Urinary bladder (tissue), 3 donors: ENCODE measurements at regions not wholly inside any gene's neighbourhood (a gene's known extent, or its start where the extent isn't known, plus 50 kb on each side); places are given as distances from the start of the nearest gene placed in this dataset.

Experiments used
- DNase-seq: peaks from one replicate; pipeline ENCODE4 v3.0.0-alpha.2; 2015; ENCODE audit errors: extremely low spot score
- H3K27ac ChIP-seq: one replicate; pipeline ENCODE4 v1.5.1; 2013; ENCODE audit warnings: low read depth, mild to moderate bottlenecking, moderate library complexity
- H3K36me3 ChIP-seq: one replicate; pipeline ENCODE4 v1.6.1; 2013; ENCODE audit warnings: mild to moderate bottlenecking, moderate library complexity; ENCODE audit not compliant: insufficient read depth
- H3K4me1 ChIP-seq: one replicate; pipeline ENCODE4 v1.6.1; 2013; ENCODE audit warnings: mild to moderate bottlenecking, moderate library complexity; ENCODE audit not compliant: insufficient read depth
- H3K4me3 ChIP-seq: one replicate; pipeline ENCODE4 v1.5.1; 2013; ENCODE audit warnings: low read depth, low read length
- WGBS: extraction: QIAGEN DNeasy Blood & Tissue Kit; methylation state at CpG from one replicate; pipeline ENCODE4 v1.1.7; 2013; 5-methylcytosine and 5-hydroxymethylcytosine counted together
- donor health status: healthy with polysubstance abuse.
- donor health status: healthy.

GRCh38 chr17:13395862-13396261, 205.9 kb downstream of the HS3ST3A1 start:
- Histone ChIP-seq H3K4me1 (no peaks in the 10 kb centered on the region), H3K27ac (no peak overlapping the region), H3K4me3 (no peak overlapping the region), H3K36me3 (no peaks in the 10 kb centered on the region)
- DNase-seq: no peak
- WGBS: 76% methylated on average over 1 of the region's 1 CpG

- 83% methylated on average over 8 of the region's 8 CpGs for WGBS
- Histone ChIP-seq H3K4me3 (no peak overlapping the region), H3K4me1 (no peaks in the 10 kb centered on the region), H3K27ac (no peak overlapping the region), H3K36me3 (no peaks in the 10 kb centered on the region)
- no peak for DNase-seq
Measured at GRCh38 chr17:13395346-13395745, 206.4 kb downstream of the HS3ST3A1 start.

GRCh38 chr17:13393841-13394710, 207.7 kb downstream of the HS3ST3A1 start:
- 89% methylated on average over 12 of the region's 12 CpGs for WGBS
- DNase-seq: no peak
- Histone ChIP-seq H3K36me3 (no peaks in the 10 kb centered on the region), H3K4me3 (no peak overlapping the region), H3K4me1 (no peaks in the 10 kb centered on the region), H3K27ac (no peak overlapping the region)

GRCh38 chr17:13387952-13388351, 213.8 kb downstream of the HS3ST3A1 start:
- H3K4me1 ChIP-seq: no peaks in the 10 kb centered on the region
- no peaks in the 10 kb centered on the region for H3K36me3 ChIP-seq
- no peak overlapping the region for H3K4me3 ChIP-seq
- DNase-seq: no peak
- 61% methylated on average over 1 of the region's 1 CpG for WGBS
- no peak overlapping the region for H3K27ac ChIP-seq

- no peak overlapping the region for H3K27ac ChIP-seq
- no peaks in the 10 kb centered on the region for H3K4me1 ChIP-seq
- 69% methylated on average over 5 of the region's 5 CpGs for WGBS
- H3K36me3 ChIP-seq: no peaks in the 10 kb centered on the region
- DNase-seq: no peak
- no peak overlapping the region for H3K4me3 ChIP-seq
Measured at GRCh38 chr17:13387236-13387635, 214.5 kb downstream of the HS3ST3A1 start.

GRCh38 chr17:13385481-13385911, 216.2 kb downstream of the HS3ST3A1 start:
- 43% methylated on average over 5 of the region's 5 CpGs for WGBS
- DNase-seq: no peak

GRCh38 chr17:13384626-13385025, 217.1 kb downstream of the HS3ST3A1 start:
- WGBS: 95% methylated on average over 1 of the region's 1 CpG

More at GRCh38 chr17:13385481-13385911, 216.2 kb downstream of the HS3ST3A1 start:
- Histone ChIP-seq H3K36me3 (no peaks in the 10 kb centered on the region), H3K4me3 (no peak overlapping the region), H3K27ac (no peak overlapping the region), H3K4me1 (no peaks in the 10 kb centered on the region)

GRCh38 chr17:13378361-13378760, 223.4 kb downstream of the HS3ST3A1 start:
- no peaks in the 10 kb centered on the region for H3K36me3 ChIP-seq
- H3K4me3 ChIP-seq: no peak overlapping the region
- WGBS: 65% methylated on average over 2 of the region's 2 CpGs
- H3K4me1 ChIP-seq: no peaks in the 10 kb centered on the region
- H3K27ac ChIP-seq: no peak overlapping the region
- DNase-seq: no peak

More at GRCh38 chr17:13384626-13385025, 217.1 kb downstream of the HS3ST3A1 start:
- H3K27ac ChIP-seq: no peak overlapping the region
- DNase-seq: no peak
- no peak overlapping the region for H3K4me3 ChIP-seq
- H3K36me3 ChIP-seq: no peaks in the 10 kb centered on the region
- H3K4me1 ChIP-seq: no peaks in the 10 kb centered on the region

- 54% methylated on average over 9 of the region's 9 CpGs for WGBS
- H3K36me3 ChIP-seq: no peaks in the 10 kb centered on the region
- peak; percentile 15 for DNase-seq
- H3K4me3 ChIP-seq: no peak overlapping the region
- H3K4me1 ChIP-seq: no peaks in the 10 kb centered on the region
- no peak overlapping the region for H3K27ac ChIP-seq
Measured at GRCh38 chr17:13374203-13375143, 227.3 kb downstream of the HS3ST3A1 start.

GRCh38 chr17:13372432-13372831, 229.3 kb downstream of the HS3ST3A1 start:
- H3K4me1 ChIP-seq: no peaks in the 10 kb centered on the region
- DNase-seq: no peak
- no peaks in the 10 kb centered on the region for H3K36me3 ChIP-seq
- H3K27ac ChIP-seq: no peak overlapping the region
- WGBS: 87% methylated on average over 4 of the region's 4 CpGs
- no peak overlapping the region for H3K4me3 ChIP-seq

GRCh38 chr17:13367154-13367553, 234.6 kb downstream of the HS3ST3A1 start:
- Histone ChIP-seq H3K4me3 (no peak overlapping the region), H3K4me1 (no peaks in the 10 kb centered on the region), H3K27ac (no peak overlapping the region), H3K36me3 (no peaks in the 10 kb centered on the region)
- DNase-seq: no peak
- 52% methylated on average over 2 of the region's 2 CpGs for WGBS

GRCh38 chr17:13365331-13365730, 236.4 kb downstream of the HS3ST3A1 start:
- WGBS: 88% methylated on average over 4 of the region's 4 CpGs
- no peaks in the 10 kb centered on the region for H3K36me3 ChIP-seq
- no peak overlapping the region for H3K27ac ChIP-seq
- H3K4me1 ChIP-seq: no peaks in the 10 kb centered on the region
- DNase-seq: no peak
- no peak overlapping the region for H3K4me3 ChIP-seq

GRCh38 chr17:13363771-13364170, 238.0 kb downstream of the HS3ST3A1 start:
- 29% methylated on average over 1 of the region's 1 CpG for WGBS
- DNase-seq: no peak
- H3K4me1 ChIP-seq: no peaks in the 10 kb centered on the region
- no peaks in the 10 kb centered on the region for H3K36me3 ChIP-seq
- no peak overlapping the region for H3K4me3 ChIP-seq
- no peak overlapping the region for H3K27ac ChIP-seq
